ENCODE measurements at regions not wholly inside any gene's neighbourhood (a gene's known extent, or its start where the extent isn't known, plus 50 kb on each side); places are given as distances from the start of the nearest gene placed in this dataset.
A peak's percentile ranks its signal among the peaks of the same experiment; 100 is the strongest.
"Not testable (repeated sequence)": the region's sequence is repeated elsewhere in the genome, so short reads cannot be mapped to it uniquely, and the experiment has no call there.

DNA sequence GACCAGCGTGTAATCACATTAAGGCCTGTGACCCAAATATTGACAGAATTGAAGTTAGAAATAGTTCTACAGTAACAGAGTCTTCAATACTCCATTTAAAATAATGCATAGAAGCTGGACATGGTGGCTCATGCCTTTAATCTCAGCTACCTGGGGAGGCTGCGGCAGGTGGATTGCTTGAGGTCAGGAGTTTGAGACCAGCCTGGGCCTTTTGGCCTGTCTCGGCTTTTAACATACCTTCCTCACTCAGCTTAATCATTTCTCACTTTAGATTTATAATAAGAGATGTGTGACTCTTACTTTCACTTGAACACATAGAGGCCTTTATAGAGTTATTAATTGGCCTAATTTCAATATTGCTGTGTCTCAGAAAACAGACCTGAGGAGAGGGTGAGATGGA is 454.9 kb downstream of the SPATA31A1 start:
- H3K27ac Mint-ChIP-seq; H3K4me1 Mint-ChIP-seq; H3K36me3 Mint-ChIP-seq; CTCF ChIA-PET; DNase-seq (ENCODE audit: low spot score); H3K27me3 Mint-ChIP-seq (ENCODE audit: low read depth); POLR2A ChIA-PET; H3K9me3 Mint-ChIP-seq; ATAC-seq: not testable (repeated sequence)
- peak overlapping the region; percentile 84 for H3K4me3 Mint-ChIP-seq

DNA sequence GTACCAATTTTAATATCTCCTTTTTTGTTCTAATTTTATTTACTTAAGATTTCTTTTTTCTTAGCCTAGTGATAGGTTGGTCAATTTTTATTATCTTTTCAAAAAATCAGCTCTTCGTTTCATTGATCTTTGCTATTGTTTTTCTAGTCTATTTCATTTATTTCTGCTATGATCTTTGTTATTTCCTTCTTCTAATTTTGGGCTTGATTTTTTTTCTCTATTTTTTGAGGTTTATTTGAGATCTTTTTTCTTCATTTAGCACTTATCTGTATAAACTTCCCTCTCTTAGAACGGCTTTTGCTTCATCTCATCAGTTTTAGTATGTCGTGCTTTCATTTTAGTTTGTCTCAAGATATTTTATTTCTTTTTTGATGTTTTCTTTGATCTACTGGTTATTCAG is 456.1 kb downstream of the SPATA31A1 start:
- H3K27me3 Mint-ChIP-seq (ENCODE audit: low read depth); H3K4me3 Mint-ChIP-seq; H3K9me3 Mint-ChIP-seq; DNase-seq (ENCODE audit: low spot score); ATAC-seq; H3K4me1 Mint-ChIP-seq; CTCF ChIA-PET; H3K36me3 Mint-ChIP-seq; POLR2A ChIA-PET; H3K27ac Mint-ChIP-seq: not testable (repeated sequence)

DNA sequence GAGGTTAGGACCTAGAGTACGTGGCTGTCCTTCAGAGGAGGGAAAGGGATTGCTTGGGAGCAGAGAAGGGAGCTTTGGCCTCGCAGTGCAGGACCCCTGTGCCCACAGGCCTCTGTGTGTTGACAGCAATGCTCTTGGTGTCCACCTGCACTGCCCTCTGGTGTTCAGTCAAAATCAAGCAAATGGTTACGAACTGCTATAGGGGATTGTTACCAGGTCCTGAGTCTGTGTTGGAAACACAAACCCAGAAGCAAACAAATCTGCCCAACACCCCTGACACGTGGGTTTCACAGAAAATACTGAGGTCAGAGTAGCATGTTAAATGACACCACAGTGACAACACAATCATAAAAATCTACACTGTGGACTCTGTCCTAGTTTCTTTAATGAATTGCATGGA is 473.0 kb downstream of the SPATA31A1 start:
- H3K36me3 Mint-ChIP-seq; H3K27me3 Mint-ChIP-seq (ENCODE audit: low read depth); H3K4me1 Mint-ChIP-seq; CTCF ChIA-PET; H3K4me3 Mint-ChIP-seq; H3K9me3 Mint-ChIP-seq; H3K27ac Mint-ChIP-seq; ATAC-seq; POLR2A ChIA-PET: not testable (repeated sequence)
- peak; percentile 14 for DNase-seq (ENCODE audit: low spot score)
